ENCODE measurements at regions not wholly inside any gene's neighbourhood (a gene's known extent, or its start where the extent isn't known, plus 50 kb on each side); places are given as distances from the start of the nearest gene placed in this dataset.

- DNase-seq (ENCODE audit: low read depth in 2 of 2) = no peak
Measured at GRCh38 chr20:53837126-53837826, 233.1 kb downstream of the BCAS1 start.

GRCh38 chr20:53834749-53835148, 235.6 kb downstream of the BCAS1 start:
- no peak for DNase-seq (ENCODE audit: low read depth in 2 of 2)

- DNase-seq (ENCODE audit: low read depth in 2 of 2) = no peak
Measured at GRCh38 chr20:53834062-53834442, 236.3 kb downstream of the BCAS1 start.

GRCh38 chr20:53833333-53834061, 236.9 kb downstream of the BCAS1 start:
- no peak for DNase-seq (ENCODE audit: low read depth in 2 of 2)

- DNase-seq (ENCODE audit: low read depth in 2 of 2) = no peak
Measured at GRCh38 chr20:53832499-53832898, 237.9 kb downstream of the BCAS1 start.

- no peak for DNase-seq (ENCODE audit: low read depth in 2 of 2)
Measured at GRCh38 chr20:53831812-53832211, 238.2 kb upstream of the ZNF217 start.

GRCh38 chr20:53831228-53831627, 237.6 kb upstream of the ZNF217 start:
- no peak for DNase-seq (ENCODE audit: low read depth in 2 of 2)

GRCh38 chr20:53829724-53830521, 236.3 kb upstream of the ZNF217 start:
- no peak for DNase-seq (ENCODE audit: low read depth in 2 of 2)

- DNase-seq (ENCODE audit: low read depth in 2 of 2) = no peak
Measured at GRCh38 chr20:53829255-53829723, 235.7 kb upstream of the ZNF217 start.

GRCh38 chr20:53828682-53829254, 235.1 kb upstream of the ZNF217 start:
- no peak for DNase-seq (ENCODE audit: low read depth in 2 of 2)

- DNase-seq (ENCODE audit: low read depth in 2 of 2) = no peak
Measured at GRCh38 chr20:53828088-53828681, 234.5 kb upstream of the ZNF217 start.

- no peak for DNase-seq (ENCODE audit: low read depth in 2 of 2)
Measured at GRCh38 chr20:53827292-53828087, 233.9 kb upstream of the ZNF217 start.

GRCh38 chr20:53826597-53827291, 233.1 kb upstream of the ZNF217 start:
- no peak for DNase-seq (ENCODE audit: low read depth in 2 of 2)

GRCh38 chr20:53826090-53826489, 232.5 kb upstream of the ZNF217 start:
- DNase-seq (ENCODE audit: low read depth in 2 of 2) = no peak

GRCh38 chr20:53825282-53825681, 231.6 kb upstream of the ZNF217 start:
- no peak for DNase-seq (ENCODE audit: low read depth in 2 of 2)

- no peak for DNase-seq (ENCODE audit: low read depth in 2 of 2)
Measured at GRCh38 chr20:53824779-53825178, 231.1 kb upstream of the ZNF217 start.

GRCh38 chr20:53823121-53823764, 229.6 kb upstream of the ZNF217 start:
- no peak for DNase-seq (ENCODE audit: low read depth in 2 of 2)

- no peak for DNase-seq (ENCODE audit: low read depth in 2 of 2)
Measured at GRCh38 chr20:53822534-53822933, 228.9 kb upstream of the ZNF217 start.

- no peak for DNase-seq (ENCODE audit: low read depth in 2 of 2)
Measured at GRCh38 chr20:53819973-53820451, 226.4 kb upstream of the ZNF217 start.

Data from stimulated activated CD8-positive, alpha-beta memory T cell treated with anti-CD3 and anti-CD28 coated beads, Interleukin-2, amount 100 ng/mL, for 48 hours (primary cell).